ENCODE measurements at regions not wholly inside any gene's neighbourhood (a gene's known extent, or its start where the extent isn't known, plus 50 kb on each side); places are given as distances from the start of the nearest gene placed in this dataset.
A peak's percentile ranks its signal among the peaks of the same experiment; 100 is the strongest.

- Histone ChIP-seq H4K20me1 (ENCODE audit: insufficient read depth, low read length) (peaks cover 4% of the 10 kb centered on the region; the same call in 1 of the 2 replicates), H2BK20ac (ENCODE audit: low read depth, low read length) (peak overlapping the region; percentile 89), H2BK5ac (ENCODE audit: low read depth, low read length, poor library complexity, severe bottlenecking) (peak overlapping the region; percentile 5), H3K9me3 (ENCODE audit: control insufficient read depth, insufficient read depth, low read length) (no peaks in the 10 kb centered on the region), H4K8ac (ENCODE audit: low read depth in 2 of 2, low read length in 2 of 2) (peak overlapping the region in 1 of 2 experiments; percentile 56; a peak in 1 of 4 replicates), H2BK15ac (ENCODE audit: low read depth, low read length) (peak overlapping the region; percentile 43; the same call in 1 of the 3 replicates), H3K79me1 (ENCODE audit: low read depth in 1 of 2, low read length in 2 of 2) (peaks cover 0 to 31% of the 10 kb centered on the region in 2 experiments; a peak in 2 of 4 replicates), H3K4me3 (ENCODE audit: insufficient read depth, low read depth, low read length) (no peak overlapping the region), H3K27me3 (ENCODE audit: control insufficient read depth, insufficient read depth, low read length) (no peaks in the 10 kb centered on the region), H2BK120ac (ENCODE audit: low read depth, low read length) (peak overlapping the region; percentile 73), H3K4me1 (ENCODE audit: control insufficient read depth, insufficient read depth, low read length) (peaks cover 28% of the 10 kb centered on the region), H3K9me1 (ENCODE audit: insufficient read depth, low read length) (peaks cover 30% of the 10 kb centered on the region), H3K56ac (ENCODE audit: extremely low read depth, insufficient read depth, low read length) (no peak overlapping the region), H2AK9ac (replicated peaks; ENCODE audit: low read depth, low read length, poor library complexity) (peak overlapping the region; percentile 29), H2AFZ (replicated peaks; ENCODE audit: low read length, poor library complexity) (no peak overlapping the region), H3K18ac (ENCODE audit: low read depth, low read length) (no peak overlapping the region), H3K4me2 (ENCODE audit: low read depth, low read length) (no peak overlapping the region), H3K23ac (ENCODE audit: low read depth, low read length) (peak overlapping the region; percentile 18; the same call in 1 of the 2 replicates), H3K36me3 (ENCODE audit: control insufficient read depth, insufficient read depth, low read length) (no peaks in the 10 kb centered on the region), H3K4ac (ENCODE audit: low read depth, low read length) (peak overlapping the region; percentile 75), H3K9ac (ENCODE audit: low read depth, low read length) (no peak overlapping the region), H4K5ac (ENCODE audit: low read depth, low read length) (no peak overlapping the region), H4K91ac (ENCODE audit: insufficient read depth, low read depth, low read length) (0 out of 2 replicates have a peak overlapping the region, but pooled peaks have one; percentile 2), H3K27ac (ENCODE audit: insufficient read depth, low read length) (no peak overlapping the region), H3K14ac (replicated peaks; ENCODE audit: low read depth, low read length) (peak overlapping the region; percentile 57), H2AK5ac (ENCODE audit: low read depth, low read length) (peak overlapping the region; percentile 62)
- CTCF ChIA-PET = interaction anchor here (1.2 kb wide), 1 partner anchor 67 kb away, joined by 4 read pairs; no protein-coding TSS in a partner anchor
- intact Hi-C loops (cut with micrococcal nuclease) = no loop called here
- dilution Hi-C loops (cut with HindIII; ENCODE audit: low sequenced_read_pairs, unreplicated experiment) = no loop called here
- no TSS peak for BruUV-seq (replicated peaks)
- POLR2A ChIA-PET (ENCODE audit: unreplicated experiment) = no interaction called here
- in situ Hi-C loops (cut with MboI; ENCODE audit: low sequenced_read_pairs) = loop anchor here (5.0 kb wide), 1 partner anchor 75 kb away; no protein-coding TSS in a partner anchor
- TF ChIP-seq SMC3 (IDR thresholded peaks at IDR 0.05; ENCODE audit: low read depth, low read length) (no peak), RCOR1 (IDR thresholded peaks at IDR 0.05; ENCODE audit: insufficient replicate concordance, low read length) (no peak), USF2 (IDR thresholded peaks at IDR 0.05; ENCODE audit: low read depth, low read length) (no peak), POLR2A (IDR thresholded peaks at IDR 0.05; ENCODE audit: low read depth, low read length) (no peak), FOS (IDR thresholded peaks at IDR 0.05; ENCODE audit: low read depth, low read length) (no peak), BHLHE40 (IDR thresholded peaks at IDR 0.05; ENCODE audit: low read depth, low read length) (no peak), CEBPB (IDR thresholded peaks at IDR 0.05; ENCODE audit: low read depth, low read length) (no peak), RFX5 (IDR thresholded peaks at IDR 0.05; ENCODE audit: low read depth, low read length) (no peak), MXI1 (IDR thresholded peaks at IDR 0.05; ENCODE audit: borderline replicate concordance, low read depth, low read length) (no peak), MAFK (IDR thresholded peaks at IDR 0.05; ENCODE audit: low read depth, low read length) (no peak), RAD21 (IDR thresholded peaks at IDR 0.05; ENCODE audit: low read length) (no peak), NFE2L2 (IDR thresholded peaks at IDR 0.05; ENCODE audit: low read depth, low read length) (no peak)
- DNase-seq = peak; percentile 39
- ATAC-seq (ENCODE audit: low read depth) = no peak
- no CpG with 5 or more reads among the region's 2 CpGs for WGBS, 2 experiments (ENCODE audit: extremely low coverage in 2 of 2, insufficient read length in 1 of 2)
Measured at GRCh38 chr5:73367650-73368049, 80.9 kb downstream of the FOXD1 start.

Measured in IMR-90 (cell line).